ENCODE measurements at regions not wholly inside any gene's neighbourhood (a gene's known extent, or its start where the extent isn't known, plus 50 kb on each side); places are given as distances from the start of the nearest gene placed in this dataset.
"Not testable (repeated sequence)": the region's sequence is repeated elsewhere in the genome, so short reads cannot be mapped to it uniquely, and the experiment has no call there.

DNA sequence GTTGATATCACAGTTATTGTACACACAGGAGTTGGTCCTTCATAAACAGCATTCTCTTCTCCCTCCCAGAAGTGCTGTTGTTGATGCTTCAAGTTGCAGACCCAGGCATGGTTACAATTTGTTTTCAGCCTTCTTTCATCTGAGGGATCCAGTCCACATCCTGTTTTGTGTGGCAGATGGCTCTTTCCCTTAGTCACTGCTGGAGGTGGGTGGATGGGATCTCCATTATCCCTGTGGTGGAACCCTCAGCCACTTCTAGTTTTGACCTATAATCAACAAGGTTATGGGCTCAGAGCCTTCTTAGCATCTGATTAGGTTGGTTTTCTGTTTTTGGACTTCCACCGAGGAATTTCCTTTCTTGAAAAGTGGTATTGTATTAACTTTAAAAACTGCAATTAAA lies 214.2 kb downstream of the SH2D4B start:
- no peak for DNase-seq

DNA sequence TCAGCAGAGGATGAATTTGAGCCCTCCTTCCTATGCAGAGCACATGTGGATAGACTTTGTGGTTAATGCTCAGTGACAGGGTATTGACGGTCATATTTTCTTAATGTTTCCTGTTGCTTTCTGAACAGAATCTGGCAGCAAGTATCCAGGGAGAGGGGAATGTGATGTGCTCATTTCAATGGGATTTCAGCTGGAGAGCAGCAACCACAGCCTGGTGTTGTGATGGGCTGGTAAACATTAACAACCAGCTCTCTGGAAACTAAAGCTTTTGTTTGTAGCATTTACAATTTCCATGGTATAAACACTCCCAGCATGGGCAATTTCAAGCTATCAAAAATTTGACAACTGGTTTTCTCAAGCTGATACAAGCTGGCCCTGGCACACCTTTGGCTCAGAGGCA lies 215.9 kb downstream of the SH2D4B start:
- no peak for DNase-seq

DNA sequence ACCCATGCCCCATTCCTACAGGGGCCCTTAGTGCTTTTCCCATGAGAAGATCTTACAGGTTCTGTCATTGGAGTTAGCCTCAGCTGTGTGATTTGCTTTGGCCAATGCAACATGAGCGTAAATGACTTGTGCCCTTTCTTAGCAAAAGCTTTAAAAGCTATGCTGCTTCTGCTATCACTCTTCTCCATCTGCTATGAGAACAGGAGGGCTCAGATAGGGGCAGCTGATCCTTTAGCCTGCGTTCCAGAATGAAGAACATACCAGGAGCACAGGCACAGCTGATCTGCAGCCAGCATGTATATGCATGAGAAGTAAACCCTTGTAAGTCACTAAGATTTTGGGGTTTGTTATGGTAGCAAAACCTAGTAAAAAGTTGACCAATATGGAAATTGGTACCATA lies 218.2 kb downstream of the SH2D4B start:
- no peak for DNase-seq

DNA sequence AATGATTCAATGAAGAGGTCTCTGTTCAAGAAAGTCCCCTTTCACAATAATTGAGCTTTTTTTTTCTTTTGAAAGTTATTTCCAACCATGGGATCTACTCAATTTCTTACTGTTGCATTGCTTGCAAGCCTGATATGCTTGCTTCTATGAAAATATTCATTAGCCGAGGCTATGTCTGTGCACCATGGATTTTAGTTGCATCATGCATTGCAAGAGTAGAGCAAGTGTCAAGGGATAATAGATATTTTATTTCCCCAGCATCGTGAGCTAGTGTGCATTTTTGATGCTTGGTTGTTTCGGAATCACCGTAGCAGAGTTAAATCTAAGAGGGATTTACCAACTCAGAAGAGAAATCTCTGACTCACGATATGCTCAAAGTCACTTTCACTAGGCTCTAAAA lies 222.0 kb downstream of the SH2D4B start:
- DNase-seq, result no peak

DNA sequence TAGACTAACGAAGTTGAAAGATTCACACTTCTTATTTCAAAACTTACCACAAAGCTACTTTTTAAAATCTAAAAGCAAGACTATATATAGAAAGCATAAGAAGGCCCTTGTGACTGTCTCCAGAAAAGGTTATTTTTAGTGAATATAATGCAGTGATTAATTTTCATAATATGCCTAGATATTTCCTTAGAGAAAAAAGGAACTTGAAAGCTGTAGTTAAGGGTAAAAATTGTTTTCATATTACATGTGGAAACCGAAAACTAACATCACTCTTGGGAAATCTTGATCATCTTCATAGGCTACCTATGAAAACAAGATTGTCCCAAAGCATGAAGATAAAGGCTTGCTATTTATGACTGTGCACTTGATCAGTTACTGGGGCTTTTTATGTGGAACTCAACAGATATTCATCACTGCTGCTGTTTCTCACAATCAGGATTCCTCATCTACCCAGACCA lies 223.2 kb downstream of the SH2D4B start:
- no peak for DNase-seq

DNA sequence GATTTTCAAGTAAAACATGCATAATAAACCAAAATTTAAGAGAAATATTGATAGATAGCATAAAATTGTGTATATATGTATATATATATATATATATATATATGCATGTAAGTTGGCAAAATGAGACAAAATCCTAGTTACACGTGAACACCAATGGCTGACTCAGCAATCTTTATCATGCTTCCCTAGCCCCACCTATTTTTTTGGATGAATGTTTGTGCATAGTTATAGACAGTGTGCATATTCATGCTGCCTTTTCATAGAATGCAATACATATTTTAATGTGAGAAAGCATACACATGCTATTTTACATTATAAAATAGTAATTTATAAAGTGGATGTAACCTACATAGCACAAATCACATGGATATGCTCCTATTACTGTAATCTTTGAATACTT lies 230.3 kb downstream of the SH2D4B start:
- no peak for DNase-seq

DNA sequence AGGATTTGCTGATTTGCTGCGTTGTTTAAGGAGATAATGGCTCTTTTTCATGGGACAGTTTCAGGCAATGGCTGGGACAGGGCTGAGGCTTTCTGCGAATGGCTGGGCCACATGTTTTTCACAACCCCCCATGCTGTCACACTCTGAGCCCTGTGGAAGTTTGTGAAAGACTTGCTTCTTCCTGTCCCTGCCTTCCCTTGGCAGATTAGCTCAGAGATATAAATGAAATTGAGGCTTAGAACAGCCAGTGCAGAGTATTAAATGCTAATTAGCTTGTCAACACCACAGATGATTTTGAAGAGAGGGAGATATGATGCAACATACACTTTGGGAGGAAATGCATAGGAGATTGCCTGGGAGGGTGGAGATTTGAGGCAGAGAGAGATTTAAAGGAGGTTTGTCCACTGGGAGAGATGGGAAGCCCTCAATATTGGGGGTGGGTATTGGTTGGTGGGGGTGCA lies 232.0 kb downstream of the SH2D4B start:
- DNase-seq, result no peak

DNA sequence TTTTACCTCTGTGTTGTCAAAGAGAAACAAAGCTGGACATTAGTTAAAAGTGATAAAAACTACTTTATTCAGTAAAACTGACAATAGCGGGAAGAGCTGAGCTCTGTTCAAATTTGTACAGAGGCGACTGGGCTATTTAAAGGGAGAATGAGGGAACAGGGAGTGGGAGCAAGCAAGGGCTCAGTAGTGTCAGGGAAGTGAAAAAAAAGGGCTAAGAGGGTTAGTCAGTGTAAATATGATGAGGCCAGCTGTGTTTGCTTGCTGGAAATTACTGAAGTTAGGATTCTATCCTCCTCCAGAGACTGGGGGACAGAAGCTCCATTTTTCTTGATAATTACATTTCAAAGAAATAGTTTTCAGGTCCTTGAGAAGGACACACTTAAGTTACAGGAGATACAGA lies 232.5 kb downstream of the SH2D4B start:
- DNase-seq, result no peak

DNA sequence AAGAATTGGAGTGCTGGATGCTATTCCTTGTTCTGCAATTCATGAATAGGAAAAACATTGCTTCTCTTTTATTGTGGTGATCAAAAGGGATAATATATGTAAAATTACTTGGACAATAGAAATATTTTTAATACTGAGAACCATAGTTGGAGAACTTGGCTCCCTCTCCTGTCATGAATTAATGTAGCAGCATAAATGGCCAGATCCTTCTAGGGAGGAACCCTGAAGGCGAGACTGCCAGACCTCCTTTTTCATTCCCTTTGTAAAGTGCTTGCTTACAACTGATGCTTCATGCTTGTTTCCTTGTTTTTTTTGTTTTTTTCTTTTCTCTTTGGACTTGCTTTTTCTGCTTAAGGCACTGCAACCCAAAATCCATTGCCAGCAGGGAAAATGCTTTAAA lies 233.6 kb downstream of the SH2D4B start:
- no peak for DNase-seq

DNA sequence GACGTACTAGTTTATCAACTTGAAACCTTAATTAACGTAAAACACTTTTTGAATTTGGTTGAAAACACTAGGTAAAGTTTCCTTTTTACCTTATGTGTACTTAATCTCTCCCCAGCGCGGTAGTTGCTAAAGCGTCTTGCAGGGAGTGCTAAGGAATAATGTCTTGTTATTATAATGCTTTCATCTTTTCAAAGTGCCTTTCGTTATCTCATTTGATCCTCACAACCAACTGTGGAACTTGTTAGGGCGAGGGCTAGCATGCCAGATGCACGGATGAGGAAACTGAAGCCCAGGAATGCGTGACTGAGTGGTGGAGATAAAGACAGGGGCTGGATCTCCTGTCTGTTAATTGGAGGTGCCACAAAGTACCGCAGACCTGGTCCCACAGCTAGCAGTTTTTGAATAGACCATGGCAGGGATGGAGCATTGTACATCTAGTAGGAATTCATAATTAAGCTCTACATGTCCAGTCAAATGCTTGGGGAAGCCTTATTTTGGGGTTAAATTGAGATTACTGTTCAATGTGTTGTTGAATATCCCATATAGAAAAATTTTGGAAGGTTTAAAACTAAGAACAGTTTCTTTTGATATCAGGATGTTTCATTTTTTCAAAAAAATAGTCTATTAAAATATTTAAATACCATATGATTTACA lies 234.3 kb downstream of the SH2D4B start:
- no peak for DNase-seq

DNA sequence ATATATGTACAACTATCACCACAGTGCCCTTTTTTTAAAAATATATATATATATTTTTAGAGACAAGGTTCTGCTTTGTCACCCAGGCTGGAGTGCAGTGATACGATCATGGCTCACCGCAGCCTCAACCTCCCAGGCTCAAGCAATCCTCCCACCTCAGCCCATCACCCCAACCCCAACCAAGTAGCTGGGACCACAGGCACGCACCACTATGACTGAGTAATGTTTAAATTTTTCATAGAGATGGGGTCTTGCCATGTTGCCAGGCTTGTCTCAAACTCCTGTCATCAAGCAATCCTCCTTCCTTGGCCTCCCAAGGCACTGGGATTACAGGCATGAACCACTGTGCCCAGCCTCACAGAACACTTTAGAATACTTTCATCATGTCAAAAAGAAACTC lies 234.9 kb downstream of the SH2D4B start:
- DNase-seq, result no peak

DNA sequence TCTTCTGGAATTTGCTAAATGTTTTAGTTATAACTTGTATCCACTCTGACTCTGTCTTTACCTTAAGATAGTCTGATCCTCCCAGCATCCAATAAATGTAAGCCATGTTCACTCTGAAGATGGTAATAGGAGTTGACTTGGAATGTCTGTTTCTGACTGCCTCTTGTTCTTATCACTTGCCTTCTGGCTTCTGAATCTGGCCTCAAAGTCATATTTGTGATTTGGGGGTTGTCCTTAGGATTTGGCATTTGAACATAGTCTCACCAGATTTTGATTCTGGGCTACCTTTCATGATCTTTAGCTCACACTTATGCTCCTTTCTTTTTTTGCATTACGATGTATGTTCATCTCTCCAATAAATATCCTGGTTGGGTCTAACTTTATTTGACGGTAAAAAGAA lies 247.0 kb downstream of the SH2D4B start:
- no peak for DNase-seq

DNA sequence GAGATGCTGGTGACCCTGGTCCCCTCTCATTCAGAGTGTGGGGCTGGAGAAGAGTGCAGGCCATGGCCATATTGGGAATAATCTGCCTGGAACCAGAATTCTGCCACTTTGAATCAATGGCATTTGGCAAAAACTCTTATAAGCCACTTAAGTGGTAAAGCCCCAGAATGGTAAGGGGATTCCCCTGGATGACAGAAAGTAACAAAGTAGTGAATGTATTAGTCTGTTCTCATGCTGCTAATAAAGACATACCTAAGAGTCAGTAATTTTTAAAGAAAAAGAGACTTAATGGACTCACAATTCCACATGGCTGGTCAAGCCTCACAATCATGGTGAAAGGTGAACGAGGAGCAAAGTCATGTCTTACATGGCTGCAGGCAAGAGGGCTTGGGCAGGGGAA lies 248.6 kb downstream of the SH2D4B start:
- no peak for DNase-seq

DNA sequence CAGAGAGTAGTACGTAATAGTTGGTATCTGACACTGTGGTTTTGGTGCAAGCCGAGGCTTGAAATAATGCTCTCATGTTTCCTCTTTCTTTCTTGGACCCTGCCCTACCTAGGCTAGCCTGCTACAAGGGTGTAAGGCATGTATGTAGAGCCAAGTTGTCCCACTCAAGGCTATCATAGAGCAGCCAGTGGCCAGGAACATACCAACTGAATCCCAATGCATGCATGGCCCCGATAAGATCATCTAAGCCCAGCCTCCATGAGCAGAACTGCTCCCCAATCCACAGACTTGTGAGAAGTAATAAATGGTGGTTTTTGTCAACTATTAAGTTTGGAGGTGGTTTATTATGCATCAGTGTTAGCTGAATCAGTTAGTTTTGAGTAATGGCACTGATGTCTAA lies 250.2 kb downstream of the SH2D4B start:
- no peak for DNase-seq

DNA sequence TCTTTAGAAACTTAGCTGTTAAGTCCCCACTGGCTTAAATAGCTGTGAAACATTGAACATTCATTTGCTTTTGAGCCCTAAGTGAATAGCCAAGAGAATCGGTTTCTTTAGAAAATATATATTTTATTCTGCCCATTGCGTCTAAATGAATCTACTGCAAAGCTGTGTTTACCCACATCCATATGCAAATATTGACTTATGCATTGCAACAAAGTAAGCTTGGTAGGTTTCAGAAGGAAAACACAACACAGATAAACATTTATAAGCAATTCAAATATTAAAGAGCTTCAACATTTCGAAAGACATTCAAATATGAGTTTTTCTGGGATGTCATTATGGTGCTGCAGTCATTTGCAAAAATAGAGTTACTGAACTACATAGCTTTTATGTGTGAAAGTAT lies 257.3 kb downstream of the SH2D4B start:
- DNase-seq, result no peak

DNA sequence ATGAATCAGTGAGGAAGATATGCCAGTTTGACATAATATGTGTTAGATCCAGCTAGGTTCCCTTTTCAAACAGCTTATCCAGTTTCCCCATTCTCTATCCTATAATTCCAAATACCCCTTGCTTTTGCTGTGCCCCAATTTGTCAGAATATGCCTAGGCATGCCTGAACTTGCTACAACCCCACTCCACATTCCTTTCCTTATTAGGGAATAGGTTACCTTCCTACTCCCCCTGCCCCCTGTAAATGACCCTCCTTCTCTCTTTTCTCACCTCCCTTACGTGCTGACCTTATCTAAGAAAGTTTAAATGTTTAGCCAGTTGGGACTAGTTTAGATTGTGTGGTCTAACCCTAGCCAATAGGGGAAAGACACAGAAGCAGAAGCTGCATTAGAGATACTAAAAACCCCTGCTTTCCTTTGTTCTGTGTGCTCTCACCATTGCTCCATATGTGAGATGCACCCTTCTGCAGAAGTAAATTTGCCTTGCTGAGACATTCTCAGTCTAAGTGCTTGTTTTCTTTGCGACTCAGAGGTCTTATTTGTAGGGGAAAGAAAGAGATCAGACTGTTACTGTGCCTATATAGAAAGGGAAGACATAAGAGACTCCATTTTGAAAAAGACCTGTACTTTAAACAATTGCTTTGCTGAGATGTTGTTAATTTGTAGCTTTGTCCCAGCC lies 267.8 kb downstream of the SH2D4B start:
- no peak for DNase-seq

DNA sequence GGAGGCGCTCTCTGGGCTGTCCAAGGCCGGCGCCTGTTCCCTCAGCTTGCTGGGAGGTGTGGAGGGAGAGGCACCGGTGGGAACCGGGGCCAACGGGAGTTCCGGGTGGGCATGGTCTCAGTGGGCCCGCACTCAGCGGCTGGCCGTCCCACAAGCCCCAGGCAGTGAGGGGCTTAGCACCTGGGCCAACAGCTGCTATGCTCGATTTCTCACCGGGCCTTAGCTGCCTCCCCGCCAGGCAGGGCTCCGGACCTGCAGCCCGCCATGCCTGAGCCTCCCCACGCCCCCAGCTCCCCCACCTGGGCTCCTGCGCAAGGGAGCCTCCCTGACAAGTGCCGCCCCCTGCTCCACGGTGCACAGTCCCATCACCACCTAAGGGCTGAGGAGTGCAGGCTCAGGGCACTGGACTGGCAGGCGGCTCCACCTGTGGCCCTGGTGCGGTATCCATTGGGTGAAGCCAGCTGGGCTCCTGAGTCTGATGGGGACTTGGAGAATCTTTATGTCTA lies 276.5 kb downstream of the SH2D4B start:
- DNase-seq, result no peak

DNA sequence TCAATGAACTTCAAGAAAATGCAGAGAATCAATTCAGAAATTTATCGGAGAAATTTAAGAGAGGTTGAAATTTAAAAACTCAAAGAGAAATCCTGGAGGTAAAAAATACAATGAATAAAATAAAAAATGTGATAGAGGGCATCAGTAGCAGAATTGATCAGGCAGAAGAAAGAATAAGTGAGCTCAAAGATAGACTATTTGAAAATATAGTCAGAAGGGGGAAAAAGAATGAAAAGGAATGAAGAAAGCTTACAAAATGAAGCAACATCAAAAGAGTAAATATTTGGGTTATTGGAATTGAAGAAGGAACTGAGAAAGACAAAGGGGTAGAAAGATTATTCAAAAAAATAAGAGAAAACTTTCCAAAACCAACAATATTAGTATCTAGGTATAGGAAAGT lies 291.4 kb downstream of the SH2D4B start:
- DNase-seq, result no peak

DNA sequence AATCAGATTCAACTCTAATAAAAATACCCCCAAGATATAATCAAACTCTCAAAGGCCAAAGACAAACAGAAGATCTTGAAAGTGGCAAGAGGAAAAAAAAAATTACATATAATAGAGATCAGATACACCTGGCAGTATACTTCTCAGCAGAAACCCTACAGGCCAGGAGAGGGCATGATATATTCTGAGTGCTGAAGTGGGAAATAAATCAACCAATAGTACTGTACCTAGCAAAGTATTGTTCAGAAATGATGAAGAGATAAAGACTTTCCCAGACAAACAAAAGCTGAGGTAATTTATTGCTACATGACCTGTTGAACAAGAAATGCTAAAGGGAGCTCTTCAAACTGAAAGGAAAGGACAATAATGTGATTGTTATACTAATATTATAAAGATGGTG lies 291.9 kb downstream of the SH2D4B start:
- no peak for DNase-seq

DNA sequence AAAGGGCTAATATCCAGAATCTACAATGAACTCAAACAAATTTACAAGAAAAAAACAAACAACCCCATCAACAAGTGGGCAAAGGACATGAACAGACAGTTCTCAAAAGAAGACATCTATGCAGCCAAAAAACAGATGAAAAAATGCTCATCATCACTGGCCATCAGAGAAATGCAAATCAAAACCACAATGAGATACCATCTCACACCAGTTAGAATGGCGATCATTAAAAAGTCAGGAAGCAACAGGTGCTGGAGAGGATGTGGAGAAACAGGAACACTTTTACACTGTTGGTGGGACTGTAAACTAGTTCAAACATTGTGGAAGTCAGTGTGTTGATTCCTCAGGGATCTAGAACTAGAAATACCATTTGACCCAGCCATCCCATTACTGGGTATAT lies 295.0 kb downstream of the SH2D4B start:
- DNase-seq, result not testable (repeated sequence)

DNA sequence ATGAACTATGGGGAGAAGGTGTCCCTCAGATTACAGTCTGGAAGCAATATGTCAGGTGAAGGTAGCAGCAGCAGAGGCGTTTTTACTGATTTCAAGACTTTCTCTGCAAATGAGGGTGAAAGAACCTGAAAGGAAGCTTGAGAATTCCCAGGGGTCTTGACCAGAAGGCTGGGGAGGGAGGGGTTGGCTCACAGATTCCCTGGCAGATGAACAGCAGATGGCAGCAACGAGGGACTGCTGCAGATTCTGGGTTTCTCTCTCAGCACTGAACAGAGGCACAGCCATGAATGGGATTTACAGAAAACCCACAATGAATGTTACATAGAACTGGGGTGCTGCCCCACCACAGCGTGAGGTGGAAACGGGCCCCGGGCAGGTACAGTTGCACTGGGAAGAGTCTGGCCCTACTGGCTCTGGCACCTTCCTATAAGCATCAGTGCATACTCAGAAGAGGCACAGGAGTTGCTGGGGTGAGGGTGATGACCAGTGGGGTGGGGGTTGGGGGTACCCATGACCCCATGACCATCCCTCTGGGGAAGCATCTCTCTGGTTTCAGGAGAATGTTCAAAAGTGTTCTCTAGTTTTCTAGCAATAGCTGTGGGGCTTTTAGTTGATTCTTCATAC lies 317.8 kb downstream of the SH2D4B start:
- no peak for DNase-seq

DNA sequence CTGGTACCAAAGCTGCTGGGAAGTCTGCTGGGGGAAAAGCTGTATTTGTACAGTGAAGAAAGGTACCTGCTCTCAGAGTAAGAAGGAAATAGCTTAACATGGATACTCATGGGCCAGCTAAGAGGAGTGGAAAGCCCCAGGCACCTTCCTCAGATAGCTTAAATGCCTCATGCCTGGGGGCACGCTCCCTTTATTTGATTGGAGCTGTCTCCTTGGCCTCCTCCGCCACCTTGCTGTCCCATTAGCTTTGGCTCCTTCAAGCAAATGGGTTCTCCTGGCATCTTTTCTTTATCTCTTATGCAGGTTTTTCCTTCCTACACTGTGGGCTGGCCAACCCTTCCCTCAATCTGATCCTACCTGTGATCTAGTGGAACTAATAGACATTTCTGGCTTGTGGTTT lies 318.5 kb downstream of the SH2D4B start:
- no peak for DNase-seq

DNA sequence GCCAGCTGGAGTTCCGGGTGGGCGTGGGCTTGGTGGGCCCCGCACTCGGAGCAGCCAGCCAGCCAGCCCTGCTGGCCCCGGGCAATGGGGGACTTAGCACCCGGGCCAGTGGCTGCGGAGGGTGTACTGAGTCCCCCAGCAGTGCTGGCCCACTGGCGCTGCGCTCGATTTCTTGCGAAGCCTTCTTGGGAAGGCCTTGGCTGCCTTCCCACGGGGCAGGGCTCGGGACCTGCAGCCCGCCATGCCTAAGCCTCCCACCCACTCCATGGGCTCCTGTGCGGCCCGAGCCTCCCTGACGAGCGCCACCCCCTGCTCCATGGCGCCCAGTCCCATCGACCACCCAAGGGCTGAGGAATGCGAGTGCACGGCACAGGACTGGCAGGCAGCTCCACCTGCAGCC lies 321.6 kb downstream of the SH2D4B start:
- not testable (repeated sequence) for DNase-seq

DNA sequence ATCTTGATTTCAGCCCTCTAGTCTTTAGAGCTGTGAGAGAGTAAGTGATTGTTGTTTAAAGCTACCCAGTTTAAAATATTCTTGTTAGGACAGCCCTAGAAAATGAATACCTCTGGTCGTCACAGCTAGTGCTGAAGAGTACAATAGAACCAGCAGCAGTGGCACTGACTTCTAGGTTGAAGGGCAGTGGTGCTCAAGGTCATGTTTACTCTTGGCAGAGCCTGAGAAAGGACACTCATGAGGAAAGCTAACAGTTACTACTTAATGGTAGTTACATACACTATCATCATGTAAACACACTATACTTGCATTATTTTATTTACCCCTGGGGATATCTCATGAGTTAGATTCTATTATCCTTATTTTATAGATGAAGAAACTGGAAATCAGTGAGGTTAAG lies 323.0 kb downstream of the SH2D4B start:
- DNase-seq, result no peak

All from inflammatory macrophage (primary cell).